ENCODE measurements at regions not wholly inside any gene's neighbourhood (a gene's known extent, or its start where the extent isn't known, plus 50 kb on each side); places are given as distances from the start of the nearest gene placed in this dataset.

DNA sequence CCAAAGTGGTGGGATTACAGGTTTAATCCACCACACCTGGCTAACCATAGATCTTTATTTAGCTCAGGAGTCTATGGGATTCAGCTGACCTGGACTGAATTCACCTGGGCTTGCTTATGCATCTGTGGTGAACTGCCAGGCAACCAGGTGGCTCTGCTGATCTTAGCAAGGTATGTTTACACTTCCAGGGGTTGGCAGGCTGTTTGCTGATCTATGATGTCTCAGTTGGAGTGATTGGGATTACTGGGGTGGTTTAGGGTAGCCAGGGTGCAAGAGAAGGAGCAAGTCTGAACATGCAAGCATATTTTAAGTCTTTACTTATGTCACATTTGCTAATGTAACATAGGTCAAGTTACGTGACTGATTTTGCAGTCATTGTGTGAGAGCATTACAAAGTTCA is 63.6 kb upstream of the JAK2 start:
- TF ChIP-seq EZH2phosphoT487 (IDR thresholded peaks at IDR 0.05; ENCODE audit: insufficient read depth, low read depth) (no peak), EZH2 (IDR thresholded peaks at IDR 0.05; ENCODE audit: insufficient read depth, poor library complexity, severe bottlenecking) (no peak)
